LNCaP clone FGC (cell line): ENCODE measurements at regions not wholly inside any gene's neighbourhood (a gene's known extent, or its start where the extent isn't known, plus 50 kb on each side); places are given as distances from the start of the nearest gene placed in this dataset.

Experiments
- DNase-seq: peaks from one replicate; pipeline ENCODE4 v3.0.0-alpha.2; 2011; ENCODE audit warnings: low read depth
- H3K4me3 ChIP-seq: 2 replicates; pipeline ENCODE4 v1.5.1; 2011; ENCODE audit warnings: mild to moderate bottlenecking, low read depth, low read length, control low read depth
- CTCF ChIP-seq: IDR thresholded peaks from 2 replicates; pipeline ENCODE4 v1.5.1; 2012; ENCODE audit warnings: mild to moderate bottlenecking; ENCODE audit not compliant: control insufficient read depth, insufficient read depth; ENCODE audit errors: extremely low read depth

GRCh38 chr18:21162786-21163185 lies 51.2 kb upstream of the ROCK1 start:
- no peak overlapping the region for H3K4me3 ChIP-seq
- no peak for TF ChIP-seq CTCF
- no peak for DNase-seq

- no peak overlapping the region for H3K4me3 ChIP-seq
- no peak for TF ChIP-seq CTCF
- no peak for DNase-seq
Observed at GRCh38 chr18:21163647-21164547, 52.3 kb upstream of the ROCK1 start.

- no peak for DNase-seq
- H3K4me3 ChIP-seq: no peak overlapping the region
- TF ChIP-seq CTCF: no peak
Observed at GRCh38 chr18:21164548-21165095, 53.0 kb upstream of the ROCK1 start.

GRCh38 chr18:21167641-21168377 lies 56.2 kb upstream of the ROCK1 start:
- no peak for TF ChIP-seq CTCF
- peak overlapping the region; percentile 14; the same call in 1 of the 2 replicates for H3K4me3 ChIP-seq
- DNase-seq: peak; percentile 99

- peak; percentile 82 for DNase-seq
- no peak for TF ChIP-seq CTCF
- H3K4me3 ChIP-seq: no peak overlapping the region
Observed at GRCh38 chr18:21168880-21169279, 57.3 kb upstream of the ROCK1 start.

GRCh38 chr18:21177822-21178221 lies 64.2 kb upstream of the GREB1L start:
- no peak for TF ChIP-seq CTCF
- DNase-seq: no peak
- H3K4me3 ChIP-seq: no peak overlapping the region
